ENCODE measurements at regions not wholly inside any gene's neighbourhood (a gene's known extent, or its start where the extent isn't known, plus 50 kb on each side); places are given as distances from the start of the nearest gene placed in this dataset.

DNA sequence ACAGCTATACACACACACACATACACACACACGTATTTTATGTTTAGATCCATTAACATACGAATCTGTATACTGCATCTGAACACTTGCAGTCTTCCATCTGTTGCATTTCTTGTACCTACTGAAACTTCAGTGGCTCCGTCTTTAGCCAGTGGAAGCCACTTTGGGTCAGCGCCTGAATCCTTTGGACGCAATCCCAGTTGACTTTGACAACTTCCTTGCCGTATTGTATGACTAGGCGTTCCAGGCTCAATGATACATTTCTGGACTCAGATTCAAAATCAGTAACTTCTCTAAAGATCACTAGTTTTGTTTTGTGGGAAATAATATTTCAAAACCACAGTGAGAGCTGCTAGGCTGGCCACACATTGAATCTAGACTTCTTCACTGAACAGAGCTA, 101.5 kb upstream of the GPC1 start:
- no peaks in the 10 kb centered on the region for H3K9me3 ChIP-seq (ENCODE audit: low read depth)
- H3K79me2 ChIP-seq = no peaks in the 10 kb centered on the region
- no peak overlapping the region for H3K27ac ChIP-seq
- no peaks in the 10 kb centered on the region for H3K9me2 ChIP-seq (replicated peaks; ENCODE audit: insufficient read depth)
- H4K20me1 ChIP-seq (ENCODE audit: insufficient read depth, poor library complexity, severe bottlenecking) = no peaks in the 10 kb centered on the region
- no peaks in the 10 kb centered on the region for H3K36me3 ChIP-seq (replicated peaks; ENCODE audit: insufficient read depth, low read depth)
- H3K4me1 ChIP-seq (ENCODE audit: insufficient read depth) = no peaks in the 10 kb centered on the region
- no peak overlapping the region for H3K4me3 ChIP-seq
- WGBS (ENCODE audit: low lambda C conversion rate, missing lambda C conversion rate) = 90% methylated on average over 7 of the region's 7 CpGs
- DNase-seq (ENCODE audit: low spot score) = no peak
- H2AFZ ChIP-seq = no peak overlapping the region
- no peak overlapping the region for H3K4me2 ChIP-seq
- H3K27me3 ChIP-seq = no peaks in the 10 kb centered on the region
- TF ChIP-seq EZH2 (IDR thresholded peaks at IDR 0.05; ENCODE audit: borderline replicate concordance) (no peak), CTCF (IDR thresholded peaks at IDR 0.05; ENCODE audit: poor library complexity) (no peak), EZH2phosphoT487 (IDR thresholded peaks at IDR 0.05; ENCODE audit: low read depth, severe bottlenecking, unreplicated experiment) (no peak)

GRCh38 chr2:240335061-240335460, 100.4 kb upstream of the GPC1 start:
- DNase-seq (ENCODE audit: low spot score) = no peak
- no peak for TF ChIP-seq EZH2 (IDR thresholded peaks at IDR 0.05; ENCODE audit: borderline replicate concordance)
- TF ChIP-seq CTCF (IDR thresholded peaks at IDR 0.05; ENCODE audit: poor library complexity) = no peak
- TF ChIP-seq EZH2phosphoT487 (IDR thresholded peaks at IDR 0.05; ENCODE audit: low read depth, severe bottlenecking, unreplicated experiment) = no peak
- no peak overlapping the region for H3K4me2 ChIP-seq
- H3K79me2 ChIP-seq = no peaks in the 10 kb centered on the region
- no peak overlapping the region for H3K27ac ChIP-seq
- H3K4me3 ChIP-seq = no peak overlapping the region
- no peaks in the 10 kb centered on the region for H3K27me3 ChIP-seq
- whole genome bisulfite sequencing (ENCODE audit: low lambda C conversion rate, missing lambda C conversion rate) = 89% methylated on average over 3 of the region's 3 CpGs
- H2AFZ ChIP-seq = no peak overlapping the region
- H3K9me3 ChIP-seq (ENCODE audit: low read depth) = no peaks in the 10 kb centered on the region
- no peaks in the 10 kb centered on the region for H4K20me1 ChIP-seq (ENCODE audit: insufficient read depth, poor library complexity, severe bottlenecking)
- no peaks in the 10 kb centered on the region for H3K36me3 ChIP-seq (replicated peaks; ENCODE audit: insufficient read depth, low read depth)
- no peaks in the 10 kb centered on the region for H3K4me1 ChIP-seq (ENCODE audit: insufficient read depth)
- no peaks in the 10 kb centered on the region for H3K9me2 ChIP-seq (replicated peaks; ENCODE audit: insufficient read depth)

GRCh38 chr2:240336820-240337427, 98.5 kb upstream of the GPC1 start:
- Histone ChIP-seq H3K9me3 (ENCODE audit: low read depth) (no peaks in the 10 kb centered on the region), H3K27ac (no peak overlapping the region), H3K9me2 (replicated peaks; ENCODE audit: insufficient read depth) (no peaks in the 10 kb centered on the region), H3K27me3 (no peaks in the 10 kb centered on the region), H3K4me2 (no peak overlapping the region), H3K4me1 (ENCODE audit: insufficient read depth) (no peaks in the 10 kb centered on the region), H2AFZ (no peak overlapping the region), H3K36me3 (replicated peaks; ENCODE audit: insufficient read depth, low read depth) (no peaks in the 10 kb centered on the region), H4K20me1 (ENCODE audit: insufficient read depth, poor library complexity, severe bottlenecking) (no peaks in the 10 kb centered on the region), H3K4me3 (no peak overlapping the region), H3K79me2 (no peaks in the 10 kb centered on the region)
- TF ChIP-seq EZH2phosphoT487 (IDR thresholded peaks at IDR 0.05; ENCODE audit: low read depth, severe bottlenecking, unreplicated experiment) (no peak), EZH2 (IDR thresholded peaks at IDR 0.05; ENCODE audit: borderline replicate concordance) (no peak), CTCF (IDR thresholded peaks at IDR 0.05; ENCODE audit: poor library complexity) (no peak)
- WGBS (ENCODE audit: low lambda C conversion rate, missing lambda C conversion rate) = 100% methylated on average over 2 of the region's 4 CpGs
- no peak for DNase-seq (ENCODE audit: low spot score)
